HG02763 (cell line): ENCODE measurements at regions not wholly inside any gene's neighbourhood (a gene's known extent, or its start where the extent isn't known, plus 50 kb on each side); places are given as distances from the start of the nearest gene placed in this dataset.
"Not testable (repeated sequence)": the region's sequence is repeated elsewhere in the genome, so short reads cannot be mapped to it uniquely, and the experiment has no call there.

ENCODE experiments used
- ATAC-seq: cut with Tn5 transposase; IDR thresholded peaks from one replicate; pipeline ENCODE4 v1.9.1; 2021; ENCODE audit warnings: mild to moderate bottlenecking, moderate library complexity; ENCODE audit not compliant: unreplicated experiment

DNA sequence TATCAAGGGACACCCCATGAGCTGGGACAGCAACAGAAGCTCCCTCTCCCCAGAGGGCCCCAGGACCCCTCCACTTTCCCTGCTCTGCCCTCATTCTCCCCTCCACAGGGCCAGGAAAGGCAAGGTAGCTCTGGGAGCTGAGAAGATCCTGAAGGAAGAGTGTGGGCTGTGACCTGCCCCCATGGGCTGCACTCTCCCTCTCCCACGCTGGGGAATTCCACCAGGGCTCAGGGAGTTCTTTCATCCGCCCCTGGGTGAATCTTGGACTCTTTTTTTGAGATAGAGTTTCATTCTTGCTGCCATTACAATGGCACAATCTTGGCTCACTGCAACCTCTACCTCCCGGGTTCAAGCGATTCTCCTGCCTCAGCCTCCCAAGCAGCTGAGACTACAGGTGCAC is 73.8 kb downstream of the C9orf50 start:
- ATAC-seq = no peak

DNA sequence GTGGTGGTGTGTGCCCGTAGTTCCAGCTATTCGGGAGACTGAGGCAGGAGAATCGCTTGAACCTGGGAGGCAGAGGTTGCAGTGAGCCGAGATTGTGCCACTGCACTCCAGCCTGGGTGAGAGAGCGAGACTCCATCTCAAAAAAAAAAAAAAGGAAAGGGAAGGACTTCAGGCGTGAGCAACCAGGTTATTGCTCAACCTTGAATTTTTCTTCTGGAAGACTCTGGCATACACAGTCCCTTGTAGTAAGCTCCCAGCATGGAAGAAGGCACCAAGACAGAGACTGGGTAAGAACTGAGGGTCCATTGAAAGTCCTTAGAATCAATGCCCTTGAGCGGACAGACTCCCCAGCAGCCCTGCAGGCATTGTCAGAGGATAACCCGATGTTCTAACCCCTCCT is 75.0 kb downstream of the C9orf50 start:
- ATAC-seq = not testable (repeated sequence)

DNA sequence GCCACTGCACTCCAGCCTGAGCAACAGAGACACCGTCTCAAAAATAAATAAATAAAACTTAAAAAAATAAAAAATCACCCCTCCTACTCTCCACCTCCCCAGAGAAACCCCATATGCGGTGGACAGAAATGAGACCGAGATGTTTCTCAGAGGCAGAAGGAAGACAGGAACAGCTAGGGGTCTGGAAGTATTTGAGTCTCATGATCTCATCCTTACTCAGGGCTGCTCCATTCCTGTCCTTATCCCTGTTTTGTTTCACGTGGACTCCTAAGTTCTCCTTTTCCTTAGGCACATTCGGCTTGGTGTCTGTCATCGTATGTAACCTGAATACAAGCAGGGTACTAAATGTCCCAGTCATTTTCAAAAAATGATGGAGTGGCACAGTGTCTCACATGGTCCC is 76.1 kb downstream of the C9orf50 start:
- no peak for ATAC-seq

DNA sequence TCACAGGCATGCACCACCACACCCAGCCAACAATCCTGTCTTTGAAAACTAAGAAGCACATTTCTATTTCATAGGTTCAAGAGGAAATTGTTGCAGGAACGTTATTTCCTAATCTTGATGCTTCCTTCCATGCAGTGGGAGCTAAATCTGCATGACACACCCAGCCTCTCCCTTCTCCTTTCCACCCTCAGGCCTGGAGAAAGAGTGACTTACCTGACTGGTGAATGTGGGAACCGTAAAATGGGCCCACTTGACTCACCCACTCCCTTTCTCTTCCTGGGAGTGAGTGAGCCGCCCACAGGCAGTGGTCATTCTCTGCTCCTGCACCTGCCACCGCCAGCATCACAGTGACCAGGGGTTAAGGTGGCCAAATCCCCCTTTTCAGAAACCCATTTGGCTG is 78.2 kb downstream of the C9orf50 start:
- no peak for ATAC-seq

DNA sequence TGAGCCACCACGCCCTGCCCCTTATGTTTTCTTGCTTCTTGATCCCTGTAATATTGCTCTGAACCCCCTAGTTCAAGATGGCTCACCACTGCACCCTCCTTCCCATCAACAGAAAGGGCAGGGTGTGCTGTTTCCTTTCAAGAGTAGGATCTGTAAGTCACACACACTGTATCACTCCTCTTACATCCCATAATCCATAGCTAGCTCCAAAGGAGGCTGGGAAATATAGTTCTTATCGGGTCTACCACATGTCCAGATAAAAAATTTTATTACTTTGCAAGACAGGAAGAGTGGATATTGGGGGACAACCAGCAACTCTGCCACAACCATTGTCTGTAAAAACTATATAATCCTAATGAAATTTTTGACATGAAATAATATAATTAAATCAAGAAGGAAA is 79.6 kb downstream of the C9orf50 start:
- no peak for ATAC-seq

DNA sequence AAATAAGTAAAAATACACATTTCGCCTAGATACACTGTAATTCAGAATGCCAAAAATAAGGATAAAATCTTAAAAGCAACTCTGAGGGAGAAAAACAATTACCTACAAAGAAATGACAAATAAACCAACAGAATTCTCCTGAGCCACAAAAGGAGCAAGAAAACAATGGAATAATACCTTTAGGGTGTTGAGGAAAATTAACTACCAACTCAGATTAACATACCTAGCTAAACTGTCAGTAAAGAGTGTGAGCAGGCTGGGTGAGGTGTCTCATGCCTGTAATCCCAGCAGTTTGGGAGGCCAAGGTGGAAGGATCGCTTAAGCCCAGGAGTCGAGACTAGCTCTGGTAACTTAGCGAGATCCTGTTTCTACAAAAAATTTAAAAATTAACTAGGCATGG is 81.5 kb downstream of the C9orf50 start:
- ATAC-seq = no peak

DNA sequence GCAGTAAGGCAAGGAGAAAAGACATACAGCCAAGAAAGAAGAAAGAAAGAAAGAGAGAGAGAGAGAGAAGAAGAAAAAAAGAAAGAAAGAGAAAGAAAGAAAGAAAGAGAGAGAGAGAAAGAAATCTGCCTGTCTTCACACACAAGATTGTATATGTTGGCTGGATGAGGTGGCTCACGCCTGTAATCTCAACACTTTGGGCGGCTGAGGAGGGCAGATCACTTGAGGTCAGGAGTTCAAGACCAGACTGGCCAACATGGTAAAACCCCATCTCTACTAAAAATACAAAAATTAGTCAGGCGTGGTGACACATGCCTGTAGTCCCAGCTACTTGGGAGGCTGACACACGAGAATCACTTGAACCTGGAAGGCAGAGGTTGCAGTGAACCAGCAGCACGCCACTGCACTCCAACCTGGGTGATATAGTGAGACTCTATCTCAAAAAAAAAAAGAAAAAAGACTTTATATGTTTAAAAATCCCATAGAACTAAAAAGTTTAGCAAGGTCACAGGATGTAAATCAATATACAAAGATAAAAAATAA is 89.0 kb downstream of the C9orf50 start:
- not testable (repeated sequence) for ATAC-seq

DNA sequence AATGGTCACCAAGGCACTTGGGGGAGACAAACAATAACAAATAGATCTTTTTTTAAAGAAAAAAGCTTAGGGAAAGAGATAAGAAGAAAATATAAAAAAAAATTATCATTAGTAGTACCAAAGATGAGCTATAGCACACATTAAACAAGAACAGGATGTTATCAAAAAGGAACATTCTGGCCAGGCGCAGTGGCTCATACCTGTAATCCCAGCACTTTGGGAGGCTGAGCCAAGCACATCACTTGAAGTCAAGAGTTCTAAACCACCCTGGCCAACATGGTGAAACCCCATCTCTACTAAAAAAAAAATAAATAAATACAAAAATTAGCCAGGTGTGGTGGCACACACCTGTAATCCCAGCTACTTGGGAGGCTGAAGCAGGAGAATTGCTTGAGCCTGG is 92.9 kb downstream of the C9orf50 start:
- not testable (repeated sequence) for ATAC-seq

DNA sequence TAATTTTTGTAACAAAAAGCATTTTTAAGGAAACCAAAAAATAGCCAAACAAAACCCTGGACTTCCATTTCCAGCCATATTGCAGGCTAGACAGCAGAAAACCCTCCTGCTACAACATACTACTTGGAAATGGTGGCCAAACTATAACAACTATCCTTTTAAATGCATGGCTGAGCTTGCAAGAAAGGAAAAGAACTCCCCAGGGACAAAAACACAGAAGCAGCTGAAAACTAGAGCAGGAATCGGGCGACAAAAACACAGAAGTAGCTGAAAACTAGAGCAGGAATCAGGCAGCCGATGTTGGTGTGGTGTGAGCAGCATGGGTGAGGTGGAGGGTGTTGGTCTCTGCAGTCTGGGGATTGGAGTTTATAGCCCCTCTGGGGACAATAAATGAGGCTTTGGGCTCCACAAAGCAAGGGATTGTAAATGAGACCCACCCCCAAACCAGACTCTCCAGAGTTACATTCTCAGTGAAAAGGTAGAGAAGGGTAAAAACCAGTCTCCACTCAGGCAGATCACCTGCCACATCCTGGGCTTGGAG is 95.2 kb downstream of the C9orf50 start:
- ATAC-seq = no peak

DNA sequence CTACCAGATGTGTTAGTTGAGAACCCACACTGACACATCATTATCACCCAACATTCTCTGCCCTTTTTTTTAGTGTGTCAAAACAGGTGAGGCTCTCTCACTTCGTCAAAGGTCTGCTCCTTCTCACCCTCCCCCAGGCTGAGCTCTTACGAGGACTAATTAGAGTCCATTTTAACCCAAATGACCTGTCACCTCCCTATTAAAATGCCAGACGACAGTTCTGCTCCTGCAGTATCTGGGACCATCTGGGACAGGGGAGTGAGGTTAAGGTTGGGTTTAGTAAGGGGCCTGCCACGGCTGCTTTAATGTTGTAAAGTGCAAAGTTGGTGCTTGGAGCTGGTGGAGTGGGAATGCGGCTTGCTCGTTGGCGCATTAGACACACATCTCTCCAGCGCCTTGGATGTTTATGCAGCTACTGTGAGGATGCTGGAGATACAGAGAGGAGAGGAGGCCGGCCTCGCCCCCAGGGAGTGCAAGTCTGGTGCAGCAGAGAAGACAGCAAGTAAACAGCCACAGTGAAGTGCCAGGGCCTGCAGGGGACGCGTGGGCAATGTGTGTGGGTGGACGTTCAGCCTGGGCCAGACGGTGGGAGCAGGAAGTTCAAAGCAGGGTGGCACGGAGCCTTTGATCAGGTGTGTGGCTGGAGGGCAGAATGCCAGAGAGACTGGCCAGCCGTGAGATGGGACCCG is 96.2 kb downstream of the C9orf50 start:
- no peak for ATAC-seq

DNA sequence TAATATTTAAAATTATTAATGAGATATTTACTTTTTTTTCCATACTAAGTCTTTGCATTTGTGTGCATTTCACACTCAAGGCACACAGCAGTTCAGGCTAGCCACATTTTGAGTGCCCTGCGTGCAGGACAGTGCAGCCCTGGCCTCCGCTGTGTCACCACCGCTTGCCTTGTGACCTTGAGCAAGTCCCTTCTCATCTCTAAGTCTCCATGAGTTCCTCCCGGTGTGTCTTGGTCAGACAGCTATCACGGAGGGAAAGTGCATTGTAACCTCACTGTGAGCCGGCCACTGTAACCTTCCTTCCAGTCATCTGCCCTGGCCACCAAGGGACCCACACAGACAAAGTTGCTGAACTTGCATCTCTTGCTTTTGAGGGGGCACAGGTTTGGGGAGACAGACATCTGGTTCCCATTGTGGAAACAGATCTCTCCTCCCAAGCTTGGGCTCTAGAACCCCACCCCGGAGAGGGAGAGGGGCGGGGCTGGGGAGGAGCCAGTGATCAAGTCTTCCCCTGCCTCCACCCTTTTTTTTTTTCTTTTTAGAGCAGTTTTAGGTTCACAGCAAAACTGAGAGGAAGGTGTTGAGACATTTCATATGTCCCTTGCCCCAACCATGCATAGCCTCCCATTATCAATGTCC is 96.8 kb downstream of the C9orf50 start:
- no peak for ATAC-seq

DNA sequence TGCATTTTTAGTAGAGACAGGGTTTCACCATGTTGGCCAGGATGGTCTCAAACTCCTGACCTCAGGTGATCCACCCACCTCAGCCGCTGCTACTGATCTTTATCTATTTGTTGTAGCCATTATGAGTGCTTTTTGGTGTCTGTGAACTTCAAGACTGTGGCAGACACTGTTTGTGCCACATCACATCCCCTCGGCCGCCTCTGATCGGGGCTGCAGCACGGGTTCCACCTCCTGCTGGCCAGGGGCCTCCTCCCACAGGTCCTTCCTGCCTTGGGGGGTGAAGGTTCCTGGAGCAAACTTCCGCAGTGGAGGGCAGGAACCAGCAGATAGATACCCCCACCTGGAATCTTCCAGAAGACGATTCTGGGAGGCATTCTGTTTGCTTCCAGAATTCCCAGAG is 98.5 kb downstream of the C9orf50 start:
- no peak for ATAC-seq

DNA sequence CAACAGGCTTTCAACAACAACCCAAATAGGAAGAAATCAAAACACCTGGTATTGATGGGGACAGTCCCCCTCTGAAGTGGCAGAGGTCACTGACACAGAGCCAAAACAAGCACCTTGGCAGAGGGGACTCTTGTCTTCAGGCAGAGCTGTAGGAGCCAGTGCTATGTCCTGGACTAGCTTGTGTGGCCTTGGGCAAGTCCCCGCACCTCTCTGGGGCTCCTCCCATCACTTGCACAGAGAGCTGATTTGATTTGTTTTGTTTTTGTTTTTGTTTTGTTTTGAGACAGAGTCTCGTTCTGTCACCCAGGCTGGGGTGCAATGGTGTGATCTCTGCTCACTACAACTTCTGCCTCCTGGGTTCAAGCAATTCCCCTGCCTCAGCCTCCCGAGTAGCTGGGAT is 100.8 kb downstream of the C9orf50 start:
- ATAC-seq = no peak

DNA sequence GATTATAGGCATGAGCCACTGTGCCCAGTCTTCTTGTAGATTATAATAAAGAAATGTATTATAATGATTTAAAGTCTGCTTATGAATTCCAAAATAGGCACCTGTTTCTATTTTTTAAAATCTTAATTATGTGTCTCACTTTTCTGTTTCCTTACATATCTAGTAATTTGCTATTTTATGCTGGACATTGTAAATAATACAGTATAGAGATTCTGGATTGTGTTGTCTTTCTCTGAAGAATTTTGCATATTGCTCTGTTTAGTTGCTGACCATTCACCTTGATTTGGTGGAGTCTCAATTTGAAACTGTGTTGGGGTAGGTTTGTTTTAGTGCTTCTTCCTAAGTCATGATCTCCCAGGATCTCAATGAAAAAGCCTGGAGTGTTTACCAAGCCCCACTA is 102.8 kb downstream of the C9orf50 start:
- ATAC-seq = no peak

DNA sequence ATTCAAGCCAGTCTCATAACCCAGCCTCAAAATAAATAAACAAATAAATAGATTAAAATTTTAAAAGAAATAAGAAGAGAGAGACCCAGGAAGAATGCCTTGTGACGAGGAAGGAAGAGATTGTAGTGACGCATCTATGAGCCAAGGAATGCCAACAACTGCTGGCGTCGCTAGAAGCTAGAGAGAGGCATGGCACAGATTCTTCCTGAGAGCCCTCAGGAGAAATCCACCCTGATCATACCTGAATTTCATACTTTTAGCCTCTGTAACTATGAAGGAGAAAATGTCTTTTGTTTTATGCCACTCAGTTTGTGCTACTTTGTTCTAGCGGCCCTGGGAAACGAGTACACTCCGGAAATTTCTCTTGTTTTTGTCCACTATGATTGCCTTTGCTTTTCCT is 103.9 kb downstream of the C9orf50 start:
- ATAC-seq = no peak

DNA sequence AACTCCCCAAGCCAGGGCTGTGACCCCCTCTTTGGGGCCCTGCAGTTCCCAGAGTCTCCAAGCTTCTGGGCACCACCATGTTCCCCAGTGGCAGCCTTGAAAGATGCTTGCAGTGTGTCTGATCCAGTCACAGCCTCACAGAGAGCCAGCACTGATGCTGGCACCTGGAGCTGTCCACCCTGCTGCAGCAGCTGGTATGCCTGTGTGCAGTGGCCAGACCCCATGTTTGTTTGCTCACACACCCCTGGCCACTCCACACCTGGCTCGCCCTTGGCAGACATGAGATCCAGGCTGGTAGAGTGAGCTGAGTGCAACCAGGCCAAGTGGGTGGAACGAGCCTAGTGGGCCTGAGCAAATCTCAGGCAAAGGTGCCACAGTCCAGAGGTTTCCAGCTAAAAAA is 106.0 kb downstream of the C9orf50 start:
- no peak for ATAC-seq

DNA sequence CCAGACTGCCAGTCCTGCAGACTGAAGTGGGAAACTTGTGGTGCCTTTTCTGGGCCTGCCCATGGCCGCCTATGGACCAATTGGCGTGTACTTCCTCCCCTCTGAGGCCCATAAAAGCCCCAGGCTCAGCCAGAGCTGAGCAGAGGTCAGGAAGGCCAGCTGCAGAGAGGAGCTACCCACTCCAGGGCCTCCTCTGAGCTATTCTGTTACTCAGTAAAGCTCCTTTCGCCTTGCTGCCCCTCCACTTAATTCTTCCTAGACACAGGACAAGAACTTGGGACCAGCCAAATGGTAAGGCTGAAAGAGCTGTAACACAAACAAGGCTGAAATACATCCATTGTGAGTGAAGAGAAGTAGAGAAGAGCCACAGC is 106.4 kb downstream of the C9orf50 start:
- no peak for ATAC-seq

DNA sequence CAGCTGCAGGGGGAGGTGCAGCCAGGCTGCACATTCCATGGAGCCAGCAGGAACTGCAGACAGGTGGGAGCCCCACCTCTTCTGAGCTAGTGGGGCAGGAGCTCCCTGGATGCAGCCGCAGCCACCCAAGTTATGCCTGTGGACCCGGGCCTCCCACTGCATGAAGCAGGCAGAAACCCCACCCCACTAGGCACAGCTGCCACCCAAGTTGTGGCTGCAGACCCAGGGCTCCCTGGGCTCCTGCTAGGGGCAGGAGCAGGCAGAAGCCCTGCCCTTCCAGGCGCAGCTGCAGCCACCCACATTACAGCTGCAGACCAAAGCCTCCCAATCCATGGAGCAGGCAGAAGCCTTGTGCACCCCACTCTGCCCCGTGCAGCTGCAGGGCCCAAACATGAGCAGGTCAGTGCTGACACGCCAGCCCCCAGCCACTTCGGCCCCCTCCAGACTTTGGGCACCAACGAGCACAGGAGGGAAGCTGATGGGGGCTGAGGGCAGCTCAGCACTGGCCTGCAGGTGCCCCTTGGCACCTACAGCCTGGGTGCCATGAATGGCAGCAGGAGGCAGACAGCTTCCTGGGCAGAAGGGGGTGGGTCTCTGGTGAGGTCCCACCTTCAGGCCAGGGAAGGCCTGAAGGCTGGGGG is 106.9 kb downstream of the C9orf50 start:
- no peak for ATAC-seq

DNA sequence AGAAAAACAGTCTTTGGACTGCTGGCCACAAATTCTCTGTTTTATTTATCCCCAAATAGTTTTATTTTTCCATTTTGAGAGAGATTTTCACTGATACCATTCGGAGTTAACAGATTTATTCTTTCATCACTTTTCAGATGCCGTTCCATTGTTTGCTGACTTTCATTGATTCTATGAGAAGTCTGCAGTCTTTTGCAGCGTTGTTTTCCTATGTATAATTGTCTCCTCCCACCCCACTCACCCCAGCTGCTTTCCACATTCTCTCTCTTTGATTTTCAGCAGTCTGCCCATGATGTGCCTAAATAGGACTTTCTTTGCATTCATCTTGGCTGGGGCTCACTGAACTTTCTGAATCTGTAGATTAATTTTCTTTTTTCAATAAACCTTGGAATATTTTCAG is 107.6 kb downstream of the C9orf50 start:
- no peak for ATAC-seq

DNA sequence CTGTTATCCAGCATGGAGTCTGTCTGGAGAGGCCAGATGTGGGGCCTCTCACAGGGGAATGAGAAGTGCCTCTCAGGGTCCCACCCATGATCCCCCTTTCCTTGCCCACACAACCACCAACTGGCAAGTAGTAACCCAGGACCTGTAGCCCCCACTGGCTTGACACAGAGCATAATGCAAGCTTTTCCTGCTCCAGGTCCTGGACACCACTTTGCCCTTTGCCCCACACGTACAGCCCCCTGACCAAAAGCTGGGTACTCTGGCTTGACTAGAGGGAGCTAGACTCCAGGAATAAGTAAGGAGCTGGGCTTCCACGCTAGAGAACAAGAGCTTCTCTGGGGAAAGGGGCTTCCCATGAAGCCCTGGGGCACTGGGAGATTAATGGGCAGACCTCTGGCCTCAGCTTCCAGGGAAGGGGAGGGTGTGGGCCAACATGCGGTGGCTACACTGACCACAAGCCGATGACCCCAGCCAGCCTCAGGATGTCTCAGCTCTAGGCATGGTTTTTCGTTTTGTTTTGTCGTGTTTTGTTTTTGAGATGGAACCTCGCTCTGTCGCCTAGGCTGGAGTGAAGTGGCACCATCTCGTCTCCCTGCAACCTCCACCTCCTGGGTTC is 109.5 kb downstream of the C9orf50 start:
- ATAC-seq = no peak

DNA sequence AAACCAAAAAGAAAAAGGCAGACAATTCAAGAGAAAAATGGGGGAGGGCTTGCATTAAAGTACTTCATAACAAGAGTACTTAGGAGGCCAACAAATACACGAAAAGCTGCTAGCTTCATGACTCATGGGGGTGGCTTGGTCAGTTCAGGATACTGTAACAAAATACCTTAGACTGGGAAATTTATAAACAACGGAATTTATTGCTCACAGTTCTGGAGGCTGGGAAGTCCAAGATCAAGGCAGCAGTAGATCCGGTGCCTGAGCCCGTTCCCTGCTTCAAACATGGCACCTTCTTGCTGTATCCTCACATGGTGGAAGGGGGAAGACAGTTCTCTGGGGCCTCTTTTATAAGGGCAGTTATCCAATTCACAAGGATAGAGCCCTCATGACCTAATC is 111.4 kb downstream of the C9orf50 start:
- ATAC-seq = no peak

DNA sequence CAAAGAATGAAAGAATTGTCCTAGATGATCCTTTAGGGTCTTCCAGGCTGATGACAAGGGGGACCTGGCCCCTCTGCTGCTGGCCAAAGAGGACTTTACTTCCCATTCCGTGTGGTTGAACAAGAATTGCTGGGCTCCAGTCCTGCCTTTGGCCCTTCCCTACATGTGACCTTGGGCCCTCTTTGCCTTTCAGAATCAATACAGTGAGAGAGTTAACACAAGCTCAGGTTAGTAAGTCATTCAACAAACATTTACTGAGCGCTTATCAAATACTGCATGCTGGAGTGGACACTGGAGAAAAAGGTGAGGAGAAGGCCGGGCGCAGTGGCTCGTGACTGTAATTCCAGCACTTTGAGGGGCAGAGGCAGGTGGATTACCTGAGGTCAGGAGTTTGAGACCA is 113.1 kb downstream of the C9orf50 start:
- ATAC-seq = no peak
